ENCODE measurements at regions not wholly inside any gene's neighbourhood (a gene's known extent, or its start where the extent isn't known, plus 50 kb on each side); places are given as distances from the start of the nearest gene placed in this dataset.

- no peak overlapping the region for H3K4me2 ChIP-seq (ENCODE audit: control insufficient read depth, extremely low read depth, insufficient read depth, low read depth, low read length)
- H3K9me3 ChIP-seq (ENCODE audit: control insufficient read depth, low read depth, low read length): no peaks in the 10 kb centered on the region
- H3K4me1 ChIP-seq (ENCODE audit: control insufficient read depth, extremely low read depth, insufficient read depth, low read length): no peaks in the 10 kb centered on the region
- H3K4me3 ChIP-seq (ENCODE audit: control insufficient read depth in 2 of 3, extremely low read depth in 1 of 3, insufficient read depth in 2 of 3, low read depth in 1 of 3, low read length in 3 of 3): no peak overlapping the region
- no peak overlapping the region for H3K27ac ChIP-seq (ENCODE audit: control insufficient read depth, insufficient read depth, low read length)
- dilution Hi-C loops (cut with MboI; ENCODE audit: extremely low pct_ligation_motif_present, low sequenced_read_pairs): no loop called here
- H3K36me3 ChIP-seq (ENCODE audit: control insufficient read depth in 2 of 2, extremely low read depth in 1 of 2, insufficient read depth in 2 of 2, low read length in 2 of 2): no peaks in the 10 kb centered on the region
- no peak overlapping the region for H3K9ac ChIP-seq (ENCODE audit: control insufficient read depth, extremely low read depth, insufficient read depth, low read length)
- FAIRE-seq (no peak), DNase-seq (ENCODE audit: low read depth, low spot score) (no peak)
- no peaks in the 10 kb centered on the region for H3K27me3 ChIP-seq (ENCODE audit: control insufficient read depth, extremely low read depth, insufficient read depth, low read length)
- H2AFZ ChIP-seq (ENCODE audit: control insufficient read depth, low read length): no peak overlapping the region
- H4K20me1 ChIP-seq (ENCODE audit: control insufficient read depth, extremely low read depth, insufficient read depth, low read length): no peaks in the 10 kb centered on the region
- no peaks in the 10 kb centered on the region for H3K79me2 ChIP-seq (ENCODE audit: control insufficient read depth, insufficient read depth, low read length)
- TF ChIP-seq, protein P1, sequence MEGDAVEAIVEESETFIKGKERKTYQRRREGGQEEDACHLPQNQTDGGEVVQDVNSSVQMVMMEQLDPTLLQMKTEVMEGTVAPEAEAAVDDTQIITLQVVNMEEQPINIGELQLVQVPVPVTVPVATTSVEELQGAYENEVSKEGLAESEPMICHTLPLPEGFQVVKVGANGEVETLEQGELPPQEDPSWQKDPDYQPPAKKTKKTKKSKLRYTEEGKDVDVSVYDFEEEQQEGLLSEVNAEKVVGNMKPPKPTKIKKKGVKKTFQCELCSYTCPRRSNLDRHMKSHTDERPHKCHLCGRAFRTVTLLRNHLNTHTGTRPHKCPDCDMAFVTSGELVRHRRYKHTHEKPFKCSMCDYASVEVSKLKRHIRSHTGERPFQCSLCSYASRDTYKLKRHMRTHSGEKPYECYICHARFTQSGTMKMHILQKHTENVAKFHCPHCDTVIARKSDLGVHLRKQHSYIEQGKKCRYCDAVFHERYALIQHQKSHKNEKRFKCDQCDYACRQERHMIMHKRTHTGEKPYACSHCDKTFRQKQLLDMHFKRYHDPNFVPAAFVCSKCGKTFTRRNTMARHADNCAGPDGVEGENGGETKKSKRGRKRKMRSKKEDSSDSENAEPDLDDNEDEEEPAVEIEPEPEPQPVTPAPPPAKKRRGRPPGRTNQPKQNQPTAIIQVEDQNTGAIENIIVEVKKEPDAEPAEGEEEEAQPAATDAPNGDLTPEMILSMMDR (optimal IDR thresholded peaks at IDR 0.05 in 1 of 3, IDR thresholded peaks at IDR 0.05 in 1 of 3, conservative IDR thresholded peaks at IDR 0.05 in 1 of 3; ENCODE audit: extremely low read depth in 1 of 3, insufficient read depth in 2 of 3, low read length in 3 of 3): no peak
- TF ChIP-seq EZH2 (IDR thresholded peaks at IDR 0.05; ENCODE audit: low read length): no peak
- no peaks in the 10 kb centered on the region for H3K9me1 ChIP-seq (ENCODE audit: control insufficient read depth, extremely low read depth, insufficient read depth, low read length)
Measured at GRCh38 chr7:65457705-65458104, 84.0 kb downstream of the ZNF92 start.

- no peaks in the 10 kb centered on the region for H3K79me2 ChIP-seq (ENCODE audit: control insufficient read depth, insufficient read depth, low read length)
- no peaks in the 10 kb centered on the region for H3K9me1 ChIP-seq (ENCODE audit: control insufficient read depth, extremely low read depth, insufficient read depth, low read length)
- H3K4me2 ChIP-seq (ENCODE audit: control insufficient read depth, extremely low read depth, insufficient read depth, low read depth, low read length): no peak overlapping the region
- H3K9me3 ChIP-seq (ENCODE audit: control insufficient read depth, low read depth, low read length): no peaks in the 10 kb centered on the region
- no peak overlapping the region for H3K27ac ChIP-seq (ENCODE audit: control insufficient read depth, insufficient read depth, low read length)
- H3K36me3 ChIP-seq (ENCODE audit: control insufficient read depth in 2 of 2, extremely low read depth in 1 of 2, insufficient read depth in 2 of 2, low read length in 2 of 2): no peaks in the 10 kb centered on the region
- peaks cover 2% of the 10 kb centered on the region for H3K4me1 ChIP-seq (ENCODE audit: control insufficient read depth, extremely low read depth, insufficient read depth, low read length)
- no peaks in the 10 kb centered on the region for H3K27me3 ChIP-seq (ENCODE audit: control insufficient read depth, extremely low read depth, insufficient read depth, low read length)
- no peak overlapping the region for H2AFZ ChIP-seq (ENCODE audit: control insufficient read depth, low read length)
- no peak overlapping the region for H3K4me3 ChIP-seq (ENCODE audit: control insufficient read depth in 2 of 3, extremely low read depth in 1 of 3, insufficient read depth in 2 of 3, low read depth in 1 of 3, low read length in 3 of 3)
- no peak overlapping the region for H3K9ac ChIP-seq (ENCODE audit: control insufficient read depth, extremely low read depth, insufficient read depth, low read length)
- TF ChIP-seq, protein P1 (optimal IDR thresholded peaks at IDR 0.05 in 1 of 3, IDR thresholded peaks at IDR 0.05 in 1 of 3, conservative IDR thresholded peaks at IDR 0.05 in 1 of 3; ENCODE audit: extremely low read depth in 1 of 3, insufficient read depth in 2 of 3, low read length in 3 of 3): no peak
- no peak for TF ChIP-seq EZH2 (IDR thresholded peaks at IDR 0.05; ENCODE audit: low read length)
- DNase-seq (ENCODE audit: low read depth, low spot score) (no peak), FAIRE-seq (no peak)
- dilution Hi-C loops (cut with MboI; ENCODE audit: extremely low pct_ligation_motif_present, low sequenced_read_pairs): no loop called here
- no peaks in the 10 kb centered on the region for H4K20me1 ChIP-seq (ENCODE audit: control insufficient read depth, extremely low read depth, insufficient read depth, low read length)
Measured at GRCh38 chr7:65459438-65459837, 85.8 kb downstream of the ZNF92 start.

Data from keratinocyte (primary cell).